GM21515 (cell line): ENCODE measurements at regions not wholly inside any gene's neighbourhood (a gene's known extent, or its start where the extent isn't known, plus 50 kb on each side); places are given as distances from the start of the nearest gene placed in this dataset.

Experiments
- ATAC-seq: cut with Tn5 transposase; IDR thresholded peaks from one replicate; pipeline ENCODE4 v1.9.1; 2021; ENCODE audit not compliant: unreplicated experiment

DNA sequence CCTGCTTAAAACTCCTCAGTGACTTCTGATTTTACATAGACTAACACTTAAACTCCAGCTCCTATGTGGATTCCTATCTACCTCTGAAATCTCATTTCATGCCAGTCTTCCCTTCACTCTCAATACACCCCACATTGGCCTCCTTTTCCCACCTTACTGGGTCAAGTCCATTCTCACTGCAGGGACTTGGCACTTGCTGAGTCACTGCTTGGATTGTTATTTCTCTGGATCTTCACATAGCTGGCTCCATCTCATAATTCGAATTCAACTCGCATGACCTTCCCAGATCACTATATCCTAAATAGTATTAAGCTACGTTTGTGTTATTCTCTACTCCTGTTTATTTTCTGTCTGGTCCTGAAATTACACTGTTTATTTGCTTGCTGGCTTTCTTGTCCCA, 59.6 kb upstream of the FRMD4B start:
- no peak for ATAC-seq

DNA sequence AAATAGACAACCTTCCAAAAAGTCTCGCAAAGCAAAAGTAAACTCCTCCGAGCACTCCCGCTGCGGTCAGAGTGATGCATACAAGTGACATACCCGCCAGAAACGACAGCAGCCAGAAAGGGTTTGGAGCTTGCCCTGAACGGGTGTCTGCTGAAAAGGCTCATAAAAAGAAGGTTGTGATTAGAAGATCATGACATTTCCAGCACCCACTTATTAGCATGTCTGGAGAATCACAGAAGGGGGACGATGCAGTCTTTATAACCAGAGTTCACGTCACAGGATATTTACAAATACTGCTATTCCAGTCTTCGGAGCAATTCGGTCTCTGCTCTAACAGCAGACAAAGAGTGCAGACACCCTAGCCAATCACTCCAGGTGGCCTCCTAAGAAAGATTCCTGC, 59.1 kb upstream of the FRMD4B start:
- no peak for ATAC-seq

DNA sequence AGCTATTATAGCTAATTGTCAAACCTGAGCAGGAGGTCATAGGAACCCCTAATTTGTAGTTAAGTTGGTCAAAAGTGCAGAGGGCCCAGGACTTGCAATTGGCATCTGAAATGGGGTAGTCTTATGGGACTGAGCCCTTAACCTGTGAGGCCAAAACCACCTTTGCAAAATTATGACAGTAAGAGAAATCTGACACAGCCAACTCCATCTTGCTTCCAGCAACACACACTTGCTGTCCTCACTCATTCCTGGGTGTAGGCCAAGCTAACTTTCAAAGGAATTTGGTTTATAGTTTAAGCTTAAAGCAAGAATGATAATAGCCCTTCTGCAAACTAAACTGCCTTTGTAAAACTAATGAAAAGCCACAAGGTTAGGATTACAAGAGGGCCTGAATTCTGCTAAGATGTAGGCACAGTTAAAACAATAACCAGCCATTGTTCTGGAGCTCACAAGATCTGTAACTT, 57.6 kb upstream of the FRMD4B start:
- no peak for ATAC-seq

DNA sequence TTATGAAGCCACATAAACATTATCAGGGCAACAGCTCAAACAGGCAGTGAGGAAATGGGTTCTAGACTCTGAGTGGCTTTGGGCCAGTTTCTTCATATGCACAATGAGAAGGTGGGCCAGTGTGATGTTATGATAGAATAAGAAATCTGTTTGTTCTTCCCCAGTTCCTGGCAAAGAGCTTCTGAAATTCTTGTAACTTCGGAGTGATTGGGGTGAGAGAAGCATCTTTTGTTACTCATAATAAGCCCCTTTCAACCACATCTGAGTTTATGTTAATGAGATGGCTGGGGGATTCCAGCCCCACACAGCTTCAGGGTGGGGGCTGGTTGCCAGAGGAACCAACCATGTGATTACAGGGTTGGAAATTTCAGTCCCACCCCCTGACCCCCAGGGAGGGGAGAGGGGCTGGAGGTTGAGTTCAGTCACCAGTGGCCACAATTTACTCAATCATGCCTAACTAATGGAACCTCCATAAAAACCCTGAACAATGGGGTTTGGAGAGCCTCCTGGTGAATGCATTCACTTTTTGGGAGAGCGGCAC, 57.0 kb upstream of the FRMD4B start:
- no peak for ATAC-seq

DNA sequence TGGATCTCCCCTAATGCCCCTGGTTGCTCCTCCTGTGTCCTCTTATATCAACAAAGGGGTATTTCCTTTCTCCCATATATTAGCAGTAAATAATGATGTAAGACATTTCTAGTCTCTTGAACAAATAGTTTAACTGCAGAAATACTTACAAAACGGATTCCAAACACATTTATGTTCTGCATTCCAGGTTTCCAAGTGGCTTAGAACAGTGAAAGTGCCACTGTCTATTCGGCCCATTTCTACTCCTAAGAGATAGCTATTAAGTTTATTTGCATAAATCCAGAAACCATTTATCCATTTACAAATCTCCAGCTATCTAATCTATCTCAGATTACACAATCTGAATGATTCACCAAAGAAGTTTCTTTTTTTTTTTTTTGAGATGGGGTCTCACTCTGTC, 55.8 kb upstream of the FRMD4B start:
- no peak for ATAC-seq

DNA sequence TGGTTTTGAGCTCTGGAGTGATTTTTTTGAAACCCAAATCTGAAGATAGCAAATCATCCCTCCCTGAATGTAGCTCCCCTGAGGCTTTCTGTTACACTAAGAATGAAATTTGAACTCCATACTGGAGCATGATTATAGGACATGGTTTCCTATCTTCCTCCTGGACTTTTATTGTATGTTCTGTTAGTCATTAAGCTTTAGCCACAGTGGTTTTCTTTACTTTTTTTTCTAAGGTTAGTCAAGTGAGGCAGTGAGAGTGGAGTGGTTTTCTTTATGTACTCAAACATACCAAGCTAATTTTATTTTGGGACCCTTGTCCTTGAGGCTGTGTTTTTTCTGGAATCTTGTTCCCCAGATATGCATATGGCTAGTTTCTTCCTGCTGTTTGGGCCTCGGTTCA, 55.2 kb upstream of the FRMD4B start:
- ATAC-seq, result no peak

DNA sequence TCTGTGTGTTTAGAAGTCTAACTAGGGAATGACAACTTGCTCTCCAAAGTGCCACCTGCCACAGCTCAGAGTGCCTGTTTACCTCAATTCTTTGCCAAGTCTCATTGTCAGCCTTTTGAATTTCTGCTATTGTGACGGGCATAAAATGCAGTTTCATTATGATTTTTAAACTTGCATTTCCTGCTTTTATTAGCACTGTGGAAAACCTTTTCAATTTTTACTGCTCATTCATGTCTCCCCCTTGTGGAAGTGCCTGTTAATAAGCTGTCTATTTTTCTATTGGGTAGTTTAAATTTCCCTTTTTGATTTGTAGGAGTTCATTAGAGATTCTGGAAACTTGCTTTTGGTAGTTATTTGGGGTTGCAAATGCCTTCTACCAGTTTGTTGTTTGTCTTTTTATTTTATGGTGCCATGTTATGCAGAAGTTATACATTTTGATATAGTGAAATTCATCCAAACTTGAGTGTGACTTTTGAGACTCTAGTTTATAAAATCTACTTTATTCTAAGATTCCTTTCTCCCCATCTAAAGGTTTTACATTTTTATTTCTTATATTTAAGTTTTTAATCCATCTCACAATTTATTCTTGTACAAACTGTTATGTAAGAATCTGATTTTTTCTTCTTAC, 53.9 kb upstream of the FRMD4B start:
- ATAC-seq, result no peak

DNA sequence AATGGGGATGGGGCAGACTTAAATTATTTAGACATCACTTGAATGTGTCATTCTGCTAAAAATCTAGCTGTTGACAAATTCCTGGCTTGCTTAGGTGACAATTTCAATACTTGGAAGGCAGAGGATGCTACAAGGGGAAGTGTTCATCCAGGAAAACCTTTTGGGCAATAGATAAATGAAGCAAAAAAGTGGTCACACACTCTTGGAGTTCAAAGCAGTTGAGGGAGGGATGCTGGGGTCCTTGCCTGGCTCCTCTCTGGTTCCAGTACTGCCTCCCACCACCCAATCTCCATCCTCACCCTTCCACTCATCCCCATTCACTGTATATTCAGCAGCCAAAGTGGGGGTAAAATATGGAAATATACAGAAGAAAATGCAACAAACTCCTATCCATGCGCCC, 52.6 kb upstream of the FRMD4B start:
- ATAC-seq, result no peak

DNA sequence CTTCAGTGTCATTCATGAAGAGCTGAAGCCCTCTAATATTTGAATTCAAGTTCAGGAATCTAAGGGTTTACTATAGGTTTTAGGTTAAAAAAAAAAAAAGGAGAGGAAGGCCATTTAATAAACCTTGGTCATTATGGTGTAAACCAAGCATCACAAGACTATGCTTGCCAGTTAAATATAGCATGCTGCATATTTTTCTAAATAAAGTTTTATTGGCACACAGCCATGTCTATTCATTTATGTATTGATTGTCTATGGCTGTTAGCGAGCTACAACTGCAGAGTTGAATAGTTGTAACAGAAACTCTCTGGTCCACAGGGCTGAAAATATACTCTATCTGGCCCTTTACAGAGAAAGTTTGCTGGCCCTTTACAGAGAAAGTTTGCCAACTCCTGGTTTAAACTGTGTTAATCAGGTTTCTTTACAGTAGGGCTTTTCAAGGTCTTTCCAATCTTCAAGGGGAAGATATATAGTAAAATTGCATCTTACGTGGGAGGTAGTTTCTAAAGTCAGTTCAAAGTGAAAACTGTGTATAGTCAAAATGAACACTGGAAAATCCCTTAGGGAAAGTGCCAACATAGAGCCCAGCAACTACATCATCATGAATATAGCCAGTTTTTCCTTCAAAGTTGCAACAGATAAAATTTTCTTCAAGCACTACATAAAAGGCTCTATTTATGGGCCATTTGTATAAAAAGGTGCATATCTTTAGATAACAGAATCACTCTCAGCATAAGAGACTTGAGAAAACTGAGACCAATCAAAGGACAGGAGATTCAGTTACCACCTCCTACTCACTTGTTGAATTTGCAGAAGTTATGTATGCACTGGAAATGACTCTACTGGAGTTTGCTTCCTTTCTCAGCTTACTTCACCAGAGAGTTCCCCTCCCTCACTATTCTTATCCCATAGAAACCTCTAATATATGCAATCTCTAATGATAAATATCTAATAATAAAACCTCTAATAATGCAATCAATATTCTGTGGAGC, 49.7 kb upstream of the FRMD4B start:
- ATAC-seq, result peak; percentile 50
